ENCODE measurements at regions not wholly inside any gene's neighbourhood (a gene's known extent, or its start where the extent isn't known, plus 50 kb on each side); places are given as distances from the start of the nearest gene placed in this dataset.

DNA sequence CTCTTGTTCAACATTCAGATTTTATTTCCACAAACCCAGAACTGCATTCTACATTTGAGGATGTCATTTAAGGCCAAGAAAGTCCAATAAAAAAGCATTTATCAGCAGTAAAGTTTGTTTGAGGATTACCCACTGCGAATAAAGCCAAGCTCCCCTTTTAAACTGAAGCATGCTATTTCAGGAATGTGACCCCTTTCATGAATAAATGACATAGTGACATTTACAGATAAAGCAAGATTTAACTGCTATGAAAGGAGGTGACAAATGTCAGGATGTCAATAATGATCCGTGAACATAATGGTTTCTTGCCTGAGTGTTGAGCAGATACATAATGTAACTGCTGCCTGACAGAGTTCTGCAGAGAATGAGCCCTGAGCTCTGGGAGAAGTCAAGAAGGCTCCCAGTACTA is 146.3 kb downstream of the TDRD15 start:
- TF ChIP-seq CTCF (IDR thresholded peaks at IDR 0.05) (no peak), POLR2AphosphoS5 (IDR thresholded peaks at IDR 0.05) (no peak)
